ENCODE measurements at regions not wholly inside any gene's neighbourhood (a gene's known extent, or its start where the extent isn't known, plus 50 kb on each side); places are given as distances from the start of the nearest gene placed in this dataset.

GRCh38 chr1:172883387-172883791 is 167.4 kb downstream of the TNFSF18 start:
- DNase-seq (ENCODE audit: low read depth in 4 of 4, low spot score in 3 of 4) = no peak

DNA sequence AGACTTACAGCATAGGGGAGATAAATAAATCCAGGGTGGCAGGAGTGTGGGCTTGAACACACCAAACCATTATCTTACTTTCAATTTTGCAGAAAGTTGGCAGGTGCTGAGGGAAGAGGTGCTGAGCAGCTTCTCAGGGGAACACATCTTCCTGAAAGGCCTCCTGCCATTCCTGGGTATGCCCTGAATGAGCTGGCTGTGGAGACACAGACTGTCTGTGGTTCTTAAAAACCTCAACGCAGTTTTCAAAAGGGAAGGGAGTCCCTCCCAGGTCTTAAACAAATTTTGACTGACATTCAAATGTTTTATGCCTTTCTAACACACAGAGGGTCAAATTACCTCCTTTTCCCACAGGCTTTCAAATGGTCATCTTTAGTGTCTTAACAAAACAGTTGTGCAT is 166.9 kb downstream of the TNFSF18 start:
- no peak for DNase-seq (ENCODE audit: low read depth in 4 of 4, low spot score in 3 of 4)

GRCh38 chr1:172885411-172885810 is 165.3 kb downstream of the TNFSF18 start:
- DNase-seq (ENCODE audit: low read depth in 4 of 4, low spot score in 3 of 4) = no peak

GRCh38 chr1:172885971-172886370 is 164.8 kb downstream of the TNFSF18 start:
- DNase-seq (ENCODE audit: low read depth in 4 of 4, low spot score in 3 of 4) = no peak

DNA sequence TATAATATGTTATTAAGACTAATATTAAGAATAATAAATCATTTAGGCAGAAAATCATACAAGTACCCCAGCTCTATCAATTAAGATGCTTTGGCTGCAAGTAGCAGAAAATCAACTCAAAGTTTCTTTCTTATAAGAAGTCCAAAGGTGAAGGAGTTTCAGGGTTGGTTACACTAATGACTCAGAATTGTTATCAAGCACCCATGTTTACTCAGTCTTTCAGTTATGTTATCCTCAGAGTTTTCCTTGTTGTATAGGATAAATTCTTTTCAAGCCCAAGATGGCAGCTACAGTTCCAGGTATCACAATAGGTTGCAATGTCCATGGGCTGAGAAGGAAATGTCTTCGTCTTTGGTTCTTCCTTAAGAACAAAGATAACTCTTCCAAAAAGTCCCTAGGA is 163.6 kb downstream of the TNFSF18 start:
- DNase-seq (ENCODE audit: low read depth in 4 of 4, low spot score in 3 of 4) = no peak

DNA sequence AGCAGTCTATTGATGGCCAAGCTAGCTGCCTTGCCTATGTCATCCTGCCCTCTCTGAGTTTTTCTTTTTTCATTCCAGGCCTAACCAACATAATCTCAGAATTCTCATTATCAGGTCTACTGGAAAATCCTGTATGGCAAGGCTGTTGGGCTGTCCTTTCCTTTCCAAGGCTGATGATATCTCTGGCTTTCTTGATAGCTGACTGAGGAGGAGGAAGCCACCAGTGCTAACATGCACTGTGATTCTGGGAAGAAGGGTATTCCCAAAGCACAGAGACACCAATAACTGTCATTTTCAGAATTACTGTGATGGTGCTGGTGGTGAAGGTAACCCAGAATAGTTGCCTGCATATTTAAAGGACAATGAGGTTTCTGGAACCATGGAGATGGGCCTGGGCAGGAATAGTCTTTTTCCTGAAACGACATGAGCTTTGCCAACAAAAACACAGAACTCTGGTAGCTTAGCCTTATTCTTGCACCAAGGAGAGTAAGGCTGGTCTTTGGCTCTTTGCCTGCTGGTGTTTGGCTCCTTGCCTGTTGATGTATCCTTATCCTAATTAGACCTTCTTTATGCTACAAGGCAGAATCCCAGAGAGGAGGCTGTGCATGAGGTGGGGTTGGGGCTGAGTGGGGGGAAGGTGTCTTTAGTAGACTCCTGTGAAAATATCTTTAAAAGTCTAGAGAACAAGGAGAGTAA is 157.4 kb downstream of the TNFSF18 start:
- no peak for DNase-seq (ENCODE audit: low read depth in 4 of 4, low spot score in 3 of 4)

- no peak for DNase-seq (ENCODE audit: low read depth in 4 of 4, low spot score in 3 of 4)
These were observed 156.2 kb downstream of the TNFSF18 start for GRCh38 chr1:172894349-172895049.

GRCh38 chr1:172895050-172895460 is 155.7 kb downstream of the TNFSF18 start:
- no peak for DNase-seq (ENCODE audit: low read depth in 4 of 4, low spot score in 3 of 4)

GRCh38 chr1:172895761-172896160 is 155.0 kb downstream of the TNFSF18 start:
- DNase-seq (ENCODE audit: low read depth in 4 of 4, low spot score in 3 of 4) = no peak

DNA sequence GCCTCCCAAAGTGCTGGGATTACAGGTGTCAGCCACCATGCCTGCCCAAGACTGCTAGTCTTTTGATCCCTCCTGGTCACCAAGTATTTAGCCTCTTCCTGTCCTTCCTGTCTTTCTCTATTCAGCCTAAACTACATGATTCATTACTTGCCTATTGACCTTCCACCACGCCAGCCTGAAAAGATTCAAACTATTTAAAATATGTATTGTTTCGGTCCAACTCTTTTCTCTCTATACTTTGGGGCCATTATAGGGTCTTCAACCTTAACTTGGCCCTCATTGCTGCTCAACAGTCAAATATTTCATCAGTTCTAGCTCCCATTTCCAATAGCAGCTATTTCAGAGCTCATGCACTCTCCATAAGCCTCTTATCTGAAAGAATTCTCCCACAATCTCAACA is 153.0 kb downstream of the TNFSF18 start:
- DNase-seq (ENCODE audit: low read depth in 4 of 4, low spot score in 3 of 4) = no peak

DNA sequence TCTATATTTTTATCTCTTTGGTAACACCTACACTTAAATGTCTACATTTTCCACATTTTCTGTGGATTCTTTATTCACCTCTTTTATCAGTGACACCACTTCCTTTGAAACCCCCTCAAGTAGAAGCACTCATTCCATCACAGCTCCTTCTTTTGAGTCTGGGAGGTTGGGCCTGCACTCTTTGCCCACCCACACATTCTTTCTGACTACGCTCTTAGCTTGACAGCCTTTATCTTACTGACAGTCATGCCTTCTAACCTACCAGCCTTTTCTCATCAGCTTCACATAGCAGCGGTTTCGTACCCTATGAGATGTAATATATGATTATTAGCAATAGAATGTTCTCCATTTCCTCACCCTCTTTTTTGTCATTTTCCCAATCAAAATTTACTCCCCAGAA is 151.9 kb downstream of the TNFSF18 start:
- DNase-seq (ENCODE audit: low read depth in 4 of 4, low spot score in 3 of 4) = no peak

DNA sequence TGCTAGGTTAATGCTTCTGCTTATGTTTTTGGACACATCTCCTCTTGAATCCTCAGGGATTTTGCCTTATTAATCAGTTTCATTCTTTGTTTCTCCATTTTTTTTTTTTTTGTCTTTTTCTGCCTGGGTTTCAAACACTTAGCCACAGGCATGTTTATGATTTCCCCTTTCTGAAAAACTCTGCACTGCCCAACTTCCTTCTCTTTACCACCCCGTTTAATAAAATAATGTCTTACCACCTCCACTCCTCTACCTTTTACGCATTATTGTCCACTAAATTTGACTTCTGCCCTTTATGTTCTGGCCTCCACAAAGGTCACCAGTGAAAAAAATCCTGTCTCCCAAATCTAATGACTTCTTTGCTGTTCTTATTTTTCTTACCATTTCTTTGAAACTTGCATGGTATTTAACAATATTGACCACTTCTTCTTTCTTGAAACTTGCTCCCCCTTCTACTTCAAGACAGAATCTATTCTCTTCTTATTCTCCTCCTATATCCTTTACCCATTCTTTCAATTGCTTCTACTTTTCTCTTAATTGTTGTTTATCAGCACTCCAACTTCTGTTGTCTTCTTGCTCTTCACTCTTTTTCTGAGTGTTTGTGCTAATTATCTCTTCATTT is 150.3 kb downstream of the TNFSF18 start:
- no peak for DNase-seq (ENCODE audit: low read depth in 4 of 4, low spot score in 3 of 4)

DNA sequence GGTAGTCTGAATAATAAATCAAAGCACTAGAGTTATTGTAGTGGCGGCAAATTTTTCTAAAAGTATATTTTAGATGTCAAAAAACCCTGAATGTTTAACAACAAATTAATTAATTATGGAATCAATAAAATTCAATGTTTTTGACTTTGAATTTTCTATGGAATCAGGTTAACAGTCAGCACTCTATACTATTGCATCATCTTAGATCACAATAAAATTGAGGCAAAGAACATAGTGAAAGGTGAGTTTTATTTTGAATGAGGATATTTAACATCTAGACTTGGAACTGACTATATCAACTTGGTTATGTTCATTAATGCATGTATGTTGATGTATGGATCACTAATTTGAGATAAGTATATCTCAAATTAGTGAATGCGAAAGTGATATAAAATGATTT is 148.5 kb downstream of the TNFSF18 start:
- DNase-seq (ENCODE audit: low read depth in 4 of 4, low spot score in 3 of 4) = no peak

DNA sequence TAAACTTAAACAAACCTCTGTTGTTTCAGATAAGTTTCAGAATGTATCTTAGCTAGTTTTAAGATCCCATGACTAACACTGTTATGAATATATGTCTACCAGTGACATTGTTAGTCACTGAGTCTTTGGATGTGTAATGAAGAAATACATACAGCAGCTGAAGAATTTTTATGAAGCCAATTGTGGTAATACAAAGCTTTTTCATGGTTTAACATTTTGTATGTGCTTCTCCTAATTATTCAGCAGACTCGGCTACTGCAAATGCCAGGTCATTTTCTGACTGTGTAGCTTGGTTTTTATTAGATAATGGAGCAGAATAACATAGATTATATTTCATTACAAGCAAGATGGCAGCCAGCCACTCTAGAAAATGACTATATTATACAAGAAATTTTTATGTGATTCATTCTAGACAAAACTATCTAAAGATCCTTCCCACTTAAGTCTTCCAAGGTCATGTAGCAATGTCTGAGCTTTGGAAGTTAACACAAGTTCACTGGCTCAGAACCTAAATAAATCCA is 147.8 kb downstream of the TNFSF18 start:
- DNase-seq (ENCODE audit: low read depth in 4 of 4, low spot score in 3 of 4) = no peak

DNA sequence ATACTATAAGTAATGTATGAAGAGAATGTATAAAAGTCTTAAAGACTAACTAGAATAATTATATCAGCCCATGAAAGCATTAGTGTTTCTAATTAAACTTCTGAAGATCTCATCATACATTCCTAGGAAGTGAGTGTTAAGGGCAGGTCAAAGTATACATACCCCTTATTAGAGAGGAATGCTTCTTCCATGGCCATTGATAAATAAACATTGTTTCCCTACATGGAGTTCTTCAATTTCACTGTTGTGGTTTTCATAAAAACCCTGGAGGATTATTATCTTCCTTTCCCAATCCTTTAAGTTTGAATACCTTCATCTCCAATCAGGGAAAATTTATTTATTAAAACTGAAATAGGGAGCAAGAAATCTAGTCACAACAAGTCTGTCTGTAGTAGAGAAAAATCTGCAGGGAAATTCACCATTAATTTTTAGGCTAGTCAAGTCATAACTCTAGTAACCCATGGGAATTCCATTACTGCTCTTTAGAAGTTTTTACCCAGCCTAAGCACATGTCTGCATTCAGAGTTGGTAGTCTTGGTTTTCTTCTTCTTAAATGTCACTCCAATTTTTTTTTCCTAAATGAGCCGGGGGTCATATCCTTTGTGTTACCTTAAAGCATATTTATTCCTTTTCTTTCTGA is 147.0 kb downstream of the TNFSF18 start:
- DNase-seq (ENCODE audit: low read depth in 4 of 4, low spot score in 3 of 4) = no peak

- DNase-seq (ENCODE audit: low read depth in 4 of 4, low spot score in 3 of 4) = no peak
These were observed 145.3 kb downstream of the TNFSF18 start for GRCh38 chr1:172905452-172905851.

DNA sequence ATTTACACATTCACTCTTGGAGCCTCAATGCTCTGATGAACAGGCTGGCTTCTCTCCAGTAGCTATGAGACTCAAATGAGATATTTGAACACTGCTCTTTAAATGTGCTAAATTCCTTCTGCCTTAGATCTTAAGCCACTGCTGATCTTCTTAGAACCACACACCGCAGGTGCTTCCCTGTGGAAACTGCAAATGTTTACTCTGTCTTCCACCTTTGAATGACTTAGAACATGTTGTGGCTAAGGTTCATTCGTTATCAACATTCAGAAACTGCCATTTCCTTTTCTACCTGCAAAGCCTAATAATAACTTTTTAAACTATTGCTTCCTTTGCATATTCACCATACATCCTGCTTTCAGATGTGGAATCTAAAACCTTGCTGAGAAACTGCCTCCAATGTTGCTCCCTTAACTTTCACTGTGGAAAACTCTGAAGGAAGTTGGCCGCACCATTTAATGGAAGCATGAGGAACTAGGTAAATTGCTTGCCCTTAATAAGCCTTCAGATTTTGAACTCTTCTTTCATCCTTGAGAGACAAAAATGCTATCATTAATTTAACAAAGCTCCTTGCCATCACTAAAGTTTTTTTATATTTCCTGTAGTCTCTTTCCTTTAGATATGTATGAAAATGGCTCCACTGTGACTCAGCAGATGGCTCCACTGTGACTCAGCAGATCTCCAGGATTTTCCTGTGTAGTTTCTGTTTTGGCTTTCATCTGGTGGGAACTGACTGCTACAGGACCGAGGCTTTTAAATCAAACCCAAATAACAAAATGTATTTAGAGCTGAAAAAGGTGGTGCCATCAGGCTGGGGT is 143.8 kb downstream of the TNFSF18 start:
- DNase-seq (ENCODE audit: low read depth in 4 of 4, low spot score in 3 of 4) = no peak

GRCh38 chr1:172907834-172908326 is 142.9 kb downstream of the TNFSF18 start:
- no peak for DNase-seq (ENCODE audit: low read depth in 4 of 4, low spot score in 3 of 4)

GRCh38 chr1:172909606-172910326 is 141.0 kb downstream of the TNFSF18 start:
- DNase-seq (ENCODE audit: low read depth in 4 of 4, low spot score in 3 of 4) = no peak

All from right renal pelvis (tissue), 4 donors.